Posterior cingulate gyrus (tissue), 11 donors: ENCODE measurements at regions not wholly inside any gene's neighbourhood (a gene's known extent, or its start where the extent isn't known, plus 50 kb on each side); places are given as distances from the start of the nearest gene placed in this dataset.
"Not testable (repeated sequence)": the region's sequence is repeated elsewhere in the genome, so short reads cannot be mapped to it uniquely, and the experiment has no call there.

ENCODE experiments used
- DNase-seq, 10 donors: peaks; one replicate each; pipeline versions ENCODE4 v3.0.0 to v3.0.0-alpha.2; 2020 to 2021; ENCODE audit warnings: mixed read lengths in 3 of 10
- intact Hi-C: fragments of 100-400 bp; cut with DNase I; formaldehyde crosslinking; loops from one replicate; pipeline ENCODE4 v1.15.1; 2023

- intact Hi-C loops = no loop called here
Observed at GRCh38 chr3:124346487-124346886, 354.6 kb upstream of the ROPN1 start.

GRCh38 chr3:124347418-124347817, 355.5 kb upstream of the ROPN1 start:
- intact Hi-C loops = no loop called here

More at GRCh38 chr3:124346487-124346886, 354.6 kb upstream of the ROPN1 start:
- DNase-seq = no peak

GRCh38 chr3:124348555-124348954, 356.6 kb upstream of the ROPN1 start:
- DNase-seq, intact Hi-C loops: not testable (repeated sequence)

More at GRCh38 chr3:124347418-124347817, 355.5 kb upstream of the ROPN1 start:
- DNase-seq = peak in 1 of 10 donors; percentile 49

DNA sequence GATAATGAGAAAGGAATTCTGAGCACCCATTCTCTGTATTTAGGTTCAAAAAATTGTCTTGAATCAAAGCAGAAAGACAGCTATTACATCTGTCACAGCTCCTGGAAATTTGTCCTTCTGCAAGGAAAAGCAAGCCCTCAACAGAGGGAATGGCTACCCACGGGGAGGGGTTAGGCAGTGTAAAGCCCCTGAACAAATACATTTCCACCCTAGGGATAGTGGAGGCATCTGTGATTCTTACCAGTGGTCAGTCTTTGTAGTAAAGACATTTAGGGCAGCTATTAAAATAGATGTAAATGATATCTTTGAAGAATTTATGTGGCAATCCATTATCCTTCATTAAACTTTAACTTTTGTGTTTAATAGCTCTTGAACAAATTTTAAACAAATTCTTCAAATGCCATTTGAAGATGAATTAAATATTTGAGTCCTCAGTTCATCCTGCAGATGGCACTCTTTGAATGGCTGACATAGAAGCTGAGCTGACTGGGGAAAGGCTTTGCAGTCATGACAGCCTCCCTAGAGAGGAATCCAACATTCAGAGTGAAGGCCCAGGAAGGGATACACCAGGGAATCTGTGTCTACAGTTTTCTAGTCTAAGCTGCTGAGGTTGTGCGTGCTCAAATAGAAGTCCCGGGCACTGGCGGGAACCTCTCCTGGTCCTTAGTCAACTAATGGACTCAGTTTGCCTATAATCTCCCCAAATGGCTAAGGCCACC, 359.7 kb upstream of the ROPN1 start:
- intact Hi-C loops = loop anchor here (5.0 kb wide), 2 partner anchors 116 to 201 kb away; no protein-coding TSS in a partner anchor
- DNase-seq = peak in 2 of 10 donors; percentile 33 to 38

GRCh38 chr3:124352149-124352539, 360.2 kb upstream of the ROPN1 start:
- DNase-seq = no peak
- intact Hi-C loops = loop anchor here (5.0 kb wide), 2 partner anchors 115 to 200 kb away; no protein-coding TSS in a partner anchor

DNA sequence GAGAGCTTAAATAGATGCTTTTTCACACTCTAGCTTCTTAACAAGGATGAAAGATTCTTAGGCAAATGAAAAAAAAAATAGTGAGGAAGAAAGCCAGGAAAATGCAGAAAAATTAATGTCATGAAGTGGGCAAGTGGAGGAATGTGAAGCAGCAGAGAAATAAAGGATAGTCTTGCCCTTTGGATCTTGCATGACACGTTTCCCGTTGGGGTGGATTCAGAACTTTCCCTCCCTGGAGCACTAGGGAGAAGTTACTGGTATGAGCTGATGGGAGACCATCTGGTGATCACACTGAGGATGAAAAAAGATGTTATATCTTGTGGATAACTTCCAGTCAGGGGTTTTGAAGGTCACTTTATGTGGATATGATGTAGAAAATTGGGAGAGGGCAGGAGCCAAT, 361.8 kb upstream of the ROPN1 start:
- intact Hi-C loops = loop anchor here (5.0 kb wide), 2 partner anchors 114 to 199 kb away; no protein-coding TSS in a partner anchor
- no peak for DNase-seq

- intact Hi-C loops = loop anchor here (5.0 kb wide), 2 partner anchors 113 to 198 kb away; no protein-coding TSS in a partner anchor
- DNase-seq = no peak
Observed at GRCh38 chr3:124354150-124354549, 362.2 kb upstream of the ROPN1 start.

DNA sequence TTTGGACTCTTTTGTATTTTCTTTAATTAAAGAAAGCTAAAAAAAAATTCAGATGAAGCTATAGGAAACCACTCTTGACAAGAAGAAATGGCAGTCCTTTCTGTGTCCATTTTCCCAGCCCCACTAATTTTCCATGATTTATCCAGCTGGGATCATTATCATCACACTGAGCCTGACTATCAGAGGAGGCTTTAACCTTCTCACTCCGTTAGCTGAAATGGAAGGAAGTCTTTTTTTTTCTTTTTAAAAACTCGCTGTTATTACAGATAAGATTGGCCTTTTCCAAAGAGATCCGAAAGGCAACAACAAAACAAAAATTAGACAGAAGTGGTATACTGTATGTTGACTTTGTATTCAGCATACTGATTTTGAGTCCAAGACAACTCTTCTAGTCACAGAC, 366.2 kb upstream of the ROPN1 start:
- intact Hi-C loops = no loop called here
- DNase-seq = no peak

DNA sequence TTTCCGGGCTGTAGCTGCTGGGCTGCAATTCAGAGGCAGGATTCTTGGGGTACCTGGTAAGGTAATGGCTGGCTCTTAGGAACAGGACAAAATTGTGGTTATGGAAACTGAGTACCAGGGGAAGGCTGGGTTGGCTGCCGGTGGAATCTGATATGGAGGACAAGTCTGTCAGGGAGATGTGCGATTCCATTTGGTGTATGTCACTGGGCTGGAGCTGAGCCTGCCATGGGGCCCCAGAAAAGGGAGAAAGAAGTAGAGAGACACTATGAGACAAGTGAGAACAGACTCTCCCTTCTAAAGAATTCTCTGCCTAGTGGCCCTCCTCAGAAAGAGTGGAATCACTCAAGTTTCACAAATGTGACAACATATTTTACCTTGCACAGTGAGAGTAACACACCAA, 368.2 kb upstream of the ROPN1 start:
- DNase-seq = no peak
- intact Hi-C loops = no loop called here

DNA sequence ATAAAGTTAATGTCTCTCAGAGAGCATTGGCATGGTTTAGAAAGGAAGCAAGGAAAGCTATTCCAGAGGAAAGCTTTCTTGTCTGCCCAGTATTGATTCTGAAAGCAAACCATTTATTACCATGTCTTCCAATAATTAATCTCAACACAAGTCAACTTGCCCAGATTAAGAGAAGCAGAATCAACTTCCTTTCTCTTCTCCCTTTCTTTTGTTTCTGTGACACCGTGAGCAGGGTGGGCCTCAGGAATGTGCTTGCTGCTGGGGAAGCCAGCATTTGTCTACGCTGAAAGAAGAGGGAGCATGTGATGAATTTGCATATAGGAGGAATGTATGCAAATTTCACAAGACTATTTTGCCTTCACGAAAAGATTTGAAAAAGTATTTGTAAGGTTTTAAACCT, 368.6 kb upstream of the ROPN1 start:
- DNase-seq = no peak
- intact Hi-C loops = no loop called here

DNA sequence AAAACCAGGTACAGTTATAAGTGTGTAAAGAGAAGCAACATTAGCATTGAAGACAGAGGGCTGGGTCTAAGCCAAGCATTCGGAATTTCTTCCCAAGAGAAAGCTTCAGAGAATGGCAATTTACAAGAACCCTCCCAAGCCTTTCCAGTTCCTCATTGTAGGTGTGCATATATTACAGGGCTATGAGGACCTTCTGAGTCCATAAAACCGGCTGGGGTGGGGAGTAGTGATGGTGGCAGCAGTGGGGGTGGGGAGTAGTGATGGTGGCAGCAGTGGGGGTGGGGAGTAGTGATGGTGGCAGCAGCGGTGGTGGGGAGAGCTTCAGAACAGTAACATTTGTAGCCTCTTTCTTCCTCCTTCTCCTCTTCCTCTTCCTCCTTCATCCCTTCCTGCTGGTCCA, 368.7 kb upstream of the UMPS start:
- no peak for DNase-seq
- intact Hi-C loops = no loop called here

DNA sequence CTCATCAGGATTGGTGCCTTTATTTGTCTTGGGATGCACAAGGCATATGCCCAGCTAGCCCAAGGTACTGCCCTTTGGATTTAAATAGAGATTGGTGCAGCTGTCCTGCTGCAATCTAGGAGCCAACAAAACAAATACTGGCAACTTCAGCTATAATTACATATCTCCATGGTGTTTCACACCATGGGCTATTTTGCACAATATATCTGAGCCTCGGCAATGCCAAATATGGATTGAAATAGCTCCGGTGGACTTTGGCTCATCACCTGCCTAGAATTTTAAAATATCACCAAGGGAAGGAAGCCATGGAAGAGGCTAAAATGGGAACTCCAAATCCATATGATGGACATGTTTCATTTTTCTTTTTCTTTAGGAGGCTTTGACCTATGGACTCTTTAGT, 367.8 kb upstream of the UMPS start:
- intact Hi-C loops = no loop called here

GRCh38 chr3:124363476-124363875, 366.8 kb upstream of the UMPS start:
- DNase-seq = no peak
- intact Hi-C loops = no loop called here

More for the DNA sequence above, 367.8 kb upstream of the UMPS start:
- no peak for DNase-seq

- DNase-seq = no peak
Observed at GRCh38 chr3:124364317-124365020, 365.8 kb upstream of the UMPS start.

DNA sequence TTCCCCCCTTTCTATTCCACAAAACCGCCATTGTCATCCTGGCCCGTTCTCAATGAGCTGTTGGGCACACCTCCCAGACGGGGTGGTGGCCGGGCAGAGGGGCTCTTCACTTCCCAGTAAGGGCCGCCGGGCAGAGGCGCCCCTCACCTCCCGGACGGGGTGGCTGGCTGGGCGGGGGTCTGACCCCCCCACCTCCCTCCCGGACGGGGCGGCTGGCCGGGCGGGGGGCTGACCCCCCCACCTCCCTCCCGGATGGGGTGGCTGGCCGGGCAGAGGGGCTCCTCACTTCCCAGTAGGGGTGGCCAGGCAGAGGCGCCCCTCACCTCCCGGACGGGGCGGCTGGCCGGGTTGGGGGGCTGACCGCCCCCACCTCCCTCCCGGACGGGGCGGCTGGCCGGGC, 363.6 kb upstream of the UMPS start:
- DNase-seq, intact Hi-C loops: not testable (repeated sequence)

More at GRCh38 chr3:124364317-124365020, 365.8 kb upstream of the UMPS start:
- intact Hi-C loops = no loop called here

GRCh38 chr3:124372775-124373174, 357.5 kb upstream of the UMPS start:
- intact Hi-C loops = no loop called here

DNA sequence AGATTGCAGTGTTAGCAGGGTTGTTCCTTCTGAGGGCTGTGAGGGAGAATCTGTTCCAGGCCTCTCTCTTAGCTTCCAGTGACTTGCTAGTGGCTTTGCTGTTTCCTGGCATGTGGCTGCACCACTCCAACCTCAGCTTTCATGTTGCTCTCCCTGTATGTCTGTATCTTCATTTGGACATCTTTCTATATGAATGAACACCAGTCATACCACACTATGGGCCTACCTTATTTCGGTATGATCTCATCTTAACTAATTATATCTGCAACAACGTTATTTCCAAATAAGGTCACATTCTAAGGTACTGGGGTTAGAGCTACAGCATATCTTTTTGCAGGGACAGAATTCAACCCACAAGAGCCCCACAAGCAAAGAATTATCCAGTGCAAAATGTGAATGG, 356.7 kb upstream of the UMPS start:
- no peak for DNase-seq
- intact Hi-C loops = no loop called here

More at GRCh38 chr3:124372775-124373174, 357.5 kb upstream of the UMPS start:
- DNase-seq = no peak

DNA sequence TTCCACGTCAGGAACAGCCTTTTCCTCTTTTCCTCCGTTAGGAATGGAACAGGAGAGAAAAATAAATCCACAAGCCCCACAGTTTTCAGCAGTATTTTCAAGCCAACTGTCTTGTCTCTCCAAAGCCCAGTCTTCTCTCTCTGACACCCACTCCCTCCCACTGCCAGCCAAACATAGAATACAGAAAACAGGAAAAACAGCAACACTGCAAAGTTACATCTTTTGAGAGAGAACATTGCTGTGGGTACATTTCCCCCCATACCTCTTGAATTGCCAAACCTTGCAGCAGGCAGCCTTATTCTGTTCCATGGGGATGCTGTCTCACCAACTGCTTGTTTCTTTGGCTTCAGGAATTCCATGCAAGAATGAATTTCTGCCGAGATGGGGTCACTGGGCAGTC, 355.7 kb upstream of the UMPS start:
- intact Hi-C loops = no loop called here
- peak in 2 of 10 donors; percentile 26 to 36 for DNase-seq

- intact Hi-C loops = no loop called here
- DNase-seq = no peak
Observed at GRCh38 chr3:124381575-124382333, 348.5 kb upstream of the UMPS start.

DNA sequence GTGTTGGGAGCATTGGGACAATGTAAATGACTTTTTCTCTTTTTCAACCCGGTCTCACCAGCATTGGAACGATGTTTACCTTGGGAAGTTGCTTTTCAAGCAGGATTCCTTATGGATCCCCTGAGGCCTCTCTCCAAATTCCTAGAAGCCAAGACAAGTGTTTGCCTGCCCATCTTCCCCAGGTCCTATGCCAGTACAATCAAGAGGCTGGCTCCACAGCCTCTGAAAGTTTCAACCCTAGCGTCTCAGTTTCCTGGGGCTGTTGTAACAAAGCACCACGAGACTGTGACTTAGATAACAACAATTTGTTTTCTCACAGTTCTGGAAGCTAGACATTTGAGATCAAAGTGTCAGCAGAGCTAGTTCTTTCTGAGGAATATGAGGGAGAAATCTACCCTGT, 347.2 kb upstream of the UMPS start:
- intact Hi-C loops = no loop called here
- DNase-seq = no peak
